Upper lobe of left lung (tissue), 4 donors: ENCODE measurements at regions not wholly inside any gene's neighbourhood (a gene's known extent, or its start where the extent isn't known, plus 50 kb on each side); places are given as distances from the start of the nearest gene placed in this dataset.

Experiments used
- CTCF ChIP-seq, 6 experiments: fragments of 450-650 bp in 4 of 6; fragments of 200-600 bp in 2 of 6; sonication (generic) in 2 of 6; IDR thresholded peaks; one replicate each; pipeline ENCODE4 v1.5.1; 2016 to 2019; ENCODE audit warnings: antibody characterized with exemption in 6 of 6
- EP300 ChIP-seq, 4 donors: sonication (generic); formaldehyde crosslinking; IDR thresholded peaks; one replicate each; pipeline ENCODE4 v1.5.1; 2017; ENCODE audit warnings: antibody characterized with exemption in 4 of 4, control low read depth in 2 of 4
- POLR2A ChIP-seq, 4 donors: fragments of 450-650 bp; IDR thresholded peaks; one replicate each; pipeline ENCODE4 v1.5.1; 2016 to 2017; ENCODE audit warnings: antibody characterized with exemption in 4 of 4, mild to moderate bottlenecking in 2 of 4
- POLR2AphosphoS5 ChIP-seq, 2 donors: sonication (generic); formaldehyde crosslinking; IDR thresholded peaks; one replicate each; pipeline ENCODE4 v1.5.1; 2017; ENCODE audit warnings: antibody characterized with exemption in 2 of 2

GRCh38 chr4:56118845-56119244 is 170.1 kb downstream of the CEP135 start:
- TF ChIP-seq CTCF (IDR thresholded peaks at IDR 0.05) (no peak), POLR2A (IDR thresholded peaks at IDR 0.05) (no peak), POLR2AphosphoS5 (IDR thresholded peaks at IDR 0.05) (no peak), EP300 (IDR thresholded peaks at IDR 0.05) (no peak)
